GM12878 (cell line): ENCODE measurements at regions not wholly inside any gene's neighbourhood (a gene's known extent, or its start where the extent isn't known, plus 50 kb on each side); places are given as distances from the start of the nearest gene placed in this dataset.

Source experiments
- ATAC-seq: fragments of 200-7000 bp; cut with Tn5 transposase; 3 replicates; pipeline ENCODE4 v1.9.1; 2020; ENCODE audit warnings: mild to moderate bottlenecking, moderate library complexity
- BruUV-seq: library from RNA; stranded (reverse); fragments of 400-500 nt; replicated peaks from 2 replicates; lab custom pipeline; 2021; lab: Mats Ljungman, UMichigan
- CTCF ChIA-PET: fragments of 300-600 bp; sonication (Branson Sonifier 250); formaldehyde crosslinking; extraction: SDS; loops from one replicate; lab custom pipeline; 2021; ENCODE audit warnings: inconsistent platforms; lab: Yijun Ruan, JAX
- POLR2A ChIA-PET: fragments of 350-600 bp; formaldehyde crosslinking; extraction: SDS; loops from one replicate; lab custom pipeline; 2021; ENCODE audit warnings: inconsistent platforms; lab: Charles Lee
- RAD21 ChIA-PET: fragments of 300-600 bp; sonication (Branson Sonifier 250); formaldehyde crosslinking; loops from one replicate; lab custom pipeline; 2023; ENCODE audit warnings: antibody characterized with exemption; ENCODE audit not compliant: unreplicated experiment; lab: Charles Lee
- SMC1A ChIA-PET: fragments of 300-600 bp; sonication (Branson Sonifier 250); formaldehyde crosslinking; loops from one replicate; lab custom pipeline; 2023; ENCODE audit not compliant: unreplicated experiment, uncharacterized antibody; lab: Charles Lee
- DNase-seq: peaks from one replicate; pipeline ENCODE4 v3.0.0-alpha.2; 2011; ENCODE audit warnings: low read depth, low spot score
- FAIRE-seq: peaks from 3 replicates; lab custom pipeline; 2011; peaks lifted over from hg19 to GRCh38; lab: Jason Lieb, UNC
- H2AFZ ChIP-seq: 2 replicates; pipeline ENCODE4 v1.6.0; 2011; ENCODE audit warnings: low read depth, low read length, control low read depth; ENCODE audit not compliant: control insufficient read depth
- H3K27ac ChIP-seq: 2 replicates; pipeline ENCODE4 v1.5.1; 2011; ENCODE audit warnings: control low read depth; ENCODE audit not compliant: control insufficient read depth, insufficient read depth
- H3K27me3 ChIP-seq, 2 experiments: replicated peaks in 1 of 2; 2 replicates each; pipeline versions ENCODE4 v1.6.0 to v1.6.1; 2011; ENCODE audit warnings: low read length in 1 of 2; ENCODE audit not compliant: control insufficient read depth in 2 of 2, insufficient read depth in 2 of 2
- H3K36me3 ChIP-seq, 2 experiments: 2 replicates each; pipeline ENCODE4 v1.5.1; 2011; ENCODE audit warnings: low read length in 1 of 2; ENCODE audit not compliant: control insufficient read depth in 2 of 2, insufficient read depth in 2 of 2
- H3K4me1 ChIP-seq: 2 replicates; pipeline ENCODE4 v1.6.1; 2011; ENCODE audit warnings: mild to moderate bottlenecking, low read length, moderate library complexity, mixed read lengths; ENCODE audit not compliant: control insufficient read depth, insufficient read depth
- H3K4me2 ChIP-seq: 2 replicates; pipeline ENCODE4 v1.6.0; 2011; ENCODE audit warnings: control low read depth; ENCODE audit not compliant: control insufficient read depth, insufficient read depth
- H3K4me3 ChIP-seq: fragments of 200-600 bp; sonication (generic); 2 replicates; pipeline ENCODE4 v1.5.1; 2016
- H3K79me2 ChIP-seq: 2 replicates; pipeline ENCODE4 v1.6.0; 2011; ENCODE audit warnings: low read length; ENCODE audit not compliant: control insufficient read depth, insufficient read depth
- H3K9ac ChIP-seq: 2 replicates; pipeline ENCODE4 v1.8.0; 2011; ENCODE audit warnings: low read length, control low read depth, mixed read lengths; ENCODE audit not compliant: control insufficient read depth, insufficient read depth
- H3K9me3 ChIP-seq: replicated peaks from 3 replicates; pipeline ENCODE4 v1.5.1; 2011; ENCODE audit warnings: mild to moderate bottlenecking, low read length; ENCODE audit not compliant: control insufficient read depth, insufficient read depth
- H4K20me1 ChIP-seq: 2 replicates; pipeline ENCODE4 v1.6.0; 2011; ENCODE audit not compliant: control insufficient read depth, insufficient read depth
- BRCA1 ChIP-seq: IDR thresholded peaks from 2 replicates; pipeline ENCODE4 v1.6.1; 2011; ENCODE audit warnings: low read depth, low read length, improper control_type of control experiment
- CBX3 ChIP-seq: fragments of 200-600 bp; sonication (generic); IDR thresholded peaks from 2 replicates; pipeline ENCODE4 v1.6.1; 2016; ENCODE audit warnings: low read depth, borderline replicate concordance
- CREB1 ChIP-seq: IDR thresholded peaks from 2 replicates; pipeline ENCODE4 v1.6.1; 2012; ENCODE audit warnings: low read depth, mild to moderate bottlenecking, inconsistent platforms
- CREM ChIP-seq: IDR thresholded peaks from 2 replicates; pipeline ENCODE4 v1.6.1; 2014; ENCODE audit warnings: antibody characterized with exemption, low read depth
- FOXK2 ChIP-seq: fragments of 450-650 bp; IDR thresholded peaks from 2 replicates; pipeline ENCODE4 v1.6.1; 2017; ENCODE audit warnings: mild to moderate bottlenecking, moderate library complexity
- HDGF ChIP-seq: fragments of 450-650 bp; IDR thresholded peaks from 2 replicates; pipeline ENCODE4 v1.6.1; 2016; ENCODE audit warnings: antibody characterized with exemption
- JUNB ChIP-seq: IDR thresholded peaks from 2 replicates; pipeline ENCODE4 v1.6.1; 2016; ENCODE audit warnings: antibody characterized with exemption, mild to moderate bottlenecking
- RCOR1 ChIP-seq: conservative IDR thresholded peaks from 2 replicates; pipeline ENCODE4 v1.6.1; 2012; ENCODE audit warnings: low read depth, low read length, improper control_type of control experiment
- SMAD1 ChIP-seq: fragments of 450-650 bp; IDR thresholded peaks from 2 replicates; pipeline ENCODE4 v1.6.1; 2018; ENCODE audit warnings: mild to moderate bottlenecking, low read depth; ENCODE audit not compliant: partially characterized antibody
- SMC3 ChIP-seq: IDR thresholded peaks from 2 replicates; pipeline ENCODE4 v1.6.1; 2011; ENCODE audit warnings: low read length, improper control_type of control experiment, borderline replicate concordance
- STAT3 ChIP-seq: IDR thresholded peaks from 2 replicates; pipeline ENCODE4 v1.6.1; 2011; ENCODE audit warnings: low read depth, low read length, improper control_type of control experiment
- SUPT20H ChIP-seq: IDR thresholded peaks from 2 replicates; pipeline ENCODE4 v1.6.1; 2011; ENCODE audit warnings: low read depth, mild to moderate bottlenecking, low read length, moderate library complexity, borderline replicate concordance; ENCODE audit not compliant: control insufficient read depth
- USF1 ChIP-seq: IDR thresholded peaks from 2 replicates; pipeline ENCODE4 v1.6.1; 2011; ENCODE audit warnings: borderline replicate concordance, low read depth, mild to moderate bottlenecking, moderate library complexity, mixed read lengths, low read length; ENCODE audit not compliant: insufficient read depth; ENCODE audit errors: extremely low read length
- ZNF217 ChIP-seq: fragments of 450-650 bp; IDR thresholded peaks from 2 replicates; pipeline ENCODE4 v1.6.1; 2017; ENCODE audit warnings: antibody characterized with exemption, mild to moderate bottlenecking
- ZNF622 ChIP-seq: fragments of 450-650 bp; IDR thresholded peaks from 2 replicates; pipeline ENCODE4 v1.6.1; 2017; ENCODE audit warnings: mild to moderate bottlenecking, inconsistent platforms
- WGBS: methylation state at CpG from one replicate; pipeline ENCODE4 v1.1.6; 2016; ENCODE audit warnings: low lambda C conversion rate; ENCODE audit not compliant: insufficient replicate concordance, insufficient coverage; ENCODE audit errors: missing lambda C conversion rate; 5-methylcytosine and 5-hydroxymethylcytosine counted together
- in situ Hi-C: fragments of 300-500 bp; cut with MboI; formaldehyde crosslinking; loops from 9 replicates; pipeline ENCODE4 v1.14.3; 2018; ENCODE audit warnings: mixed read lengths
- intact Hi-C: fragments of 100-400 bp; cut with micrococcal nuclease; formaldehyde crosslinking; loops from one replicate; pipeline ENCODE4 v1.14.2; 2022; ENCODE audit not compliant: unreplicated experiment
- TF ChIP-seq, protein P1 (sequence below): IDR thresholded peaks from 2 replicates; pipeline ENCODE4 v1.6.1; 2012; ENCODE audit warnings: low read depth, low read length, improper control_type of control experiment
- TF ChIP-seq, protein P2 (sequence below): fragments of 450-650 bp; IDR thresholded peaks from 2 replicates; pipeline ENCODE4 v1.6.1; 2017; ENCODE audit warnings: mild to moderate bottlenecking, moderate library complexity

GRCh38 chr4:156194896-156195295, 241.2 kb upstream of the CTSO start:
- Histone ChIP-seq H3K36me3 (no peaks in the 10 kb centered on the region), H3K9ac (no peak overlapping the region), H2AFZ (no peak overlapping the region), H3K27ac (no peak overlapping the region), H3K4me1 (peaks cover 11% of the 10 kb centered on the region), H4K20me1 (no peaks in the 10 kb centered on the region), H3K4me3 (no peak overlapping the region), H3K27me3 (no peaks in the 10 kb centered on the region), H3K9me3 (no peaks in the 10 kb centered on the region; the same call in 2 of the 3 replicates), H3K79me2 (no peaks in the 10 kb centered on the region), H3K4me2 (no peak overlapping the region)
- TF ChIP-seq CREB1 (no peak), CREM (no peak), SMAD1 (no peak), FOXK2 (no peak), RCOR1 (no peak), BRCA1 (no peak), CBX3 (no peak), SMC3 (no peak), USF1 (no peak), JUNB (no peak), ZNF622 (no peak), STAT3 (no peak), HDGF (no peak), SUPT20H (no peak), ZNF217 (no peak)
- TF ChIP-seq, protein P1, sequence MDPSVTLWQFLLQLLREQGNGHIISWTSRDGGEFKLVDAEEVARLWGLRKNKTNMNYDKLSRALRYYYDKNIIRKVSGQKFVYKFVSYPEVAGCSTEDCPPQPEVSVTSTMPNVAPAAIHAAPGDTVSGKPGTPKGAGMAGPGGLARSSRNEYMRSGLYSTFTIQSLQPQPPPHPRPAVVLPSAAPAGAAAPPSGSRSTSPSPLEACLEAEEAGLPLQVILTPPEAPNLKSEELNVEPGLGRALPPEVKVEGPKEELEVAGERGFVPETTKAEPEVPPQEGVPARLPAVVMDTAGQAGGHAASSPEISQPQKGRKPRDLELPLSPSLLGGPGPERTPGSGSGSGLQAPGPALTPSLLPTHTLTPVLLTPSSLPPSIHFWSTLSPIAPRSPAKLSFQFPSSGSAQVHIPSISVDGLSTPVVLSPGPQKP: no peak
- TF ChIP-seq, protein P2, sequence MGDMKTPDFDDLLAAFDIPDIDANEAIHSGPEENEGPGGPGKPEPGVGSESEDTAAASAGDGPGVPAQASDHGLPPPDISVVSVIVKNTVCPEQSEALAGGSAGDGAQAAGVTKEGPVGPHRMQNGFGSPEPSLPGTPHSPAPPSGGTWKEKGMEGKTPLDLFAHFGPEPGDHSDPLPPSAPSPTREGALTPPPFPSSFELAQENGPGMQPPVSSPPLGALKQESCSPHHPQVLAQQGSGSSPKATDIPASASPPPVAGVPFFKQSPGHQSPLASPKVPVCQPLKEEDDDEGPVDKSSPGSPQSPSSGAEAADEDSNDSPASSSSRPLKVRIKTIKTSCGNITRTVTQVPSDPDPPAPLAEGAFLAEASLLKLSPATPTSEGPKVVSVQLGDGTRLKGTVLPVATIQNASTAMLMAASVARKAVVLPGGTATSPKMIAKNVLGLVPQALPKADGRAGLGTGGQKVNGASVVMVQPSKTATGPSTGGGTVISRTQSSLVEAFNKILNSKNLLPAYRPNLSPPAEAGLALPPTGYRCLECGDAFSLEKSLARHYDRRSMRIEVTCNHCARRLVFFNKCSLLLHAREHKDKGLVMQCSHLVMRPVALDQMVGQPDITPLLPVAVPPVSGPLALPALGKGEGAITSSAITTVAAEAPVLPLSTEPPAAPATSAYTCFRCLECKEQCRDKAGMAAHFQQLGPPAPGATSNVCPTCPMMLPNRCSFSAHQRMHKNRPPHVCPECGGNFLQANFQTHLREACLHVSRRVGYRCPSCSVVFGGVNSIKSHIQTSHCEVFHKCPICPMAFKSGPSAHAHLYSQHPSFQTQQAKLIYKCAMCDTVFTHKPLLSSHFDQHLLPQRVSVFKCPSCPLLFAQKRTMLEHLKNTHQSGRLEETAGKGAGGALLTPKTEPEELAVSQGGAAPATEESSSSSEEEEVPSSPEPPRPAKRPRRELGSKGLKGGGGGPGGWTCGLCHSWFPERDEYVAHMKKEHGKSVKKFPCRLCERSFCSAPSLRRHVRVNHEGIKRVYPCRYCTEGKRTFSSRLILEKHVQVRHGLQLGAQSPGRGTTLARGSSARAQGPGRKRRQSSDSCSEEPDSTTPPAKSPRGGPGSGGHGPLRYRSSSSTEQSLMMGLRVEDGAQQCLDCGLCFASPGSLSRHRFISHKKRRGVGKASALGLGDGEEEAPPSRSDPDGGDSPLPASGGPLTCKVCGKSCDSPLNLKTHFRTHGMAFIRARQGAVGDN: no peak
- ChIA-PET CTCF (interaction anchor here (0.6 to 2.5 kb wide), 3 partner anchors 8 to 1768 kb away, joined by 3 to 8 read pairs (median 6); no protein-coding TSS in a partner anchor), RAD21 (no interaction called here), POLR2A (no interaction called here), SMC1A (interaction anchor here (1.7 to 2.1 kb wide), 4 partner anchors 8 to 25 kb away, joined by 8 to 9 read pairs (median 8); no protein-coding TSS in a partner anchor)
- no TSS peak for BruUV-seq
- FAIRE-seq (no peak), DNase-seq (no peak), ATAC-seq (no peak)
- in situ Hi-C loops (no loop called here), intact Hi-C loops (loop anchor here (5.0 kb wide), 1 partner anchor 308 kb away; no protein-coding TSS in a partner anchor)
- 48% methylated on average over 7 of the region's 7 CpGs for WGBS
